ENCODE measurements at regions not wholly inside any gene's neighbourhood (a gene's known extent, or its start where the extent isn't known, plus 50 kb on each side); places are given as distances from the start of the nearest gene placed in this dataset.

- in situ Hi-C loops (cut with HindIII; ENCODE audit: low pct_ligation_motif_present, low pct_unique_long_range_greater_than_20kb, low sequenced_read_pairs): no loop called here
- DNase-seq: peak; percentile 33
Observed at GRCh38 chr16:22670551-22671041, 143.4 kb upstream of the HS3ST2 start.

GRCh38 chr16:22671301-22672076 is 142.5 kb upstream of the HS3ST2 start:
- in situ Hi-C loops (cut with HindIII; ENCODE audit: low pct_ligation_motif_present, low pct_unique_long_range_greater_than_20kb, low sequenced_read_pairs): no loop called here
- DNase-seq: no peak

GRCh38 chr16:22672830-22673210 is 141.1 kb upstream of the HS3ST2 start:
- in situ Hi-C loops (cut with HindIII; ENCODE audit: low pct_ligation_motif_present, low pct_unique_long_range_greater_than_20kb, low sequenced_read_pairs): no loop called here
- no peak for DNase-seq

- no peak for DNase-seq
- in situ Hi-C loops (cut with HindIII; ENCODE audit: low pct_ligation_motif_present, low pct_unique_long_range_greater_than_20kb, low sequenced_read_pairs): no loop called here
Observed at GRCh38 chr16:22673421-22673831, 140.5 kb upstream of the HS3ST2 start.

- in situ Hi-C loops (cut with HindIII; ENCODE audit: low pct_ligation_motif_present, low pct_unique_long_range_greater_than_20kb, low sequenced_read_pairs): no loop called here
- no peak for DNase-seq
Observed at GRCh38 chr16:22674832-22675191, 139.2 kb upstream of the HS3ST2 start.

GRCh38 chr16:22675745-22676540 is 138.0 kb upstream of the HS3ST2 start:
- in situ Hi-C loops (cut with HindIII; ENCODE audit: low pct_ligation_motif_present, low pct_unique_long_range_greater_than_20kb, low sequenced_read_pairs): no loop called here

GRCh38 chr16:22677024-22677830 is 136.7 kb upstream of the HS3ST2 start:
- DNase-seq: no peak
- in situ Hi-C loops (cut with HindIII; ENCODE audit: low pct_ligation_motif_present, low pct_unique_long_range_greater_than_20kb, low sequenced_read_pairs): no loop called here

More at GRCh38 chr16:22675745-22676540, 138.0 kb upstream of the HS3ST2 start:
- no peak for DNase-seq

- in situ Hi-C loops (cut with HindIII; ENCODE audit: low pct_ligation_motif_present, low pct_unique_long_range_greater_than_20kb, low sequenced_read_pairs): no loop called here
- DNase-seq: no peak
Observed at GRCh38 chr16:22678311-22678710, 135.7 kb upstream of the HS3ST2 start.

- no peak for DNase-seq
- in situ Hi-C loops (cut with HindIII; ENCODE audit: low pct_ligation_motif_present, low pct_unique_long_range_greater_than_20kb, low sequenced_read_pairs): no loop called here
Observed at GRCh38 chr16:22681554-22682291, 132.2 kb upstream of the HS3ST2 start.

GRCh38 chr16:22683258-22683657 is 130.7 kb upstream of the HS3ST2 start:
- in situ Hi-C loops (cut with HindIII; ENCODE audit: low pct_ligation_motif_present, low pct_unique_long_range_greater_than_20kb, low sequenced_read_pairs): no loop called here
- no peak for DNase-seq

- no peak for DNase-seq
- in situ Hi-C loops (cut with HindIII; ENCODE audit: low pct_ligation_motif_present, low pct_unique_long_range_greater_than_20kb, low sequenced_read_pairs): no loop called here
Observed at GRCh38 chr16:22683730-22684573, 130.0 kb upstream of the HS3ST2 start.

GRCh38 chr16:22684574-22685458 is 129.1 kb upstream of the HS3ST2 start:
- DNase-seq: no peak
- in situ Hi-C loops (cut with HindIII; ENCODE audit: low pct_ligation_motif_present, low pct_unique_long_range_greater_than_20kb, low sequenced_read_pairs): no loop called here

- DNase-seq: no peak
- in situ Hi-C loops (cut with HindIII; ENCODE audit: low pct_ligation_motif_present, low pct_unique_long_range_greater_than_20kb, low sequenced_read_pairs): no loop called here
Observed at GRCh38 chr16:22685459-22685830, 128.5 kb upstream of the HS3ST2 start.

GRCh38 chr16:22687031-22687530 is 126.9 kb upstream of the HS3ST2 start:
- DNase-seq: no peak
- in situ Hi-C loops (cut with HindIII; ENCODE audit: low pct_ligation_motif_present, low pct_unique_long_range_greater_than_20kb, low sequenced_read_pairs): no loop called here

GRCh38 chr16:22688463-22688862 is 125.5 kb upstream of the HS3ST2 start:
- in situ Hi-C loops (cut with HindIII; ENCODE audit: low pct_ligation_motif_present, low pct_unique_long_range_greater_than_20kb, low sequenced_read_pairs): no loop called here
- DNase-seq: no peak

- in situ Hi-C loops (cut with HindIII; ENCODE audit: low pct_ligation_motif_present, low pct_unique_long_range_greater_than_20kb, low sequenced_read_pairs): no loop called here
- DNase-seq: no peak
Observed at GRCh38 chr16:22688930-22689329, 125.0 kb upstream of the HS3ST2 start.

- in situ Hi-C loops (cut with HindIII; ENCODE audit: low pct_ligation_motif_present, low pct_unique_long_range_greater_than_20kb, low sequenced_read_pairs): no loop called here
- DNase-seq: no peak
Observed at GRCh38 chr16:22691335-22691734, 122.6 kb upstream of the HS3ST2 start.
